ENCODE measurements at regions not wholly inside any gene's neighbourhood (a gene's known extent, or its start where the extent isn't known, plus 50 kb on each side); places are given as distances from the start of the nearest gene placed in this dataset.
"Not testable (repeated sequence)": the region's sequence is repeated elsewhere in the genome, so short reads cannot be mapped to it uniquely, and the experiment has no call there.

DNA sequence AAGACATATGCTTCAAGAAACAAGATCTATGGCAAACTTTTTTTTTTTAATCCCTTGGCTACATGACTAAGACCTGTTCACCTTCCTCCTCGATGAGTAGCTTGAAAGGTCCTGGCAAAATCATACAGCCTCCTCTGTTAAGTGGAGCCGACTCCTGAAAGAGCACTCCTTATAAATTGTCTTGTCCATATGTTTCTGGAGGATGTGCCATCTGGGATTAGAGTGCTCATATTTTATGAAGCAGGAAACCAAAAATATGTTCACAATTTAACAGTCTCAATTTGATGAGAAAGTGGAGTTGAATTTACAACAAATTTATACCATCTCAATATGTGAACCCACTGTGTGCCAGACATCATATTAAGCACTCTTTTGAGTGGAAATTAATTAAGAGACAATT is 912.1 kb upstream of the FAT3 start:
- no peak for DNase-seq (ENCODE audit: low spot score)

DNA sequence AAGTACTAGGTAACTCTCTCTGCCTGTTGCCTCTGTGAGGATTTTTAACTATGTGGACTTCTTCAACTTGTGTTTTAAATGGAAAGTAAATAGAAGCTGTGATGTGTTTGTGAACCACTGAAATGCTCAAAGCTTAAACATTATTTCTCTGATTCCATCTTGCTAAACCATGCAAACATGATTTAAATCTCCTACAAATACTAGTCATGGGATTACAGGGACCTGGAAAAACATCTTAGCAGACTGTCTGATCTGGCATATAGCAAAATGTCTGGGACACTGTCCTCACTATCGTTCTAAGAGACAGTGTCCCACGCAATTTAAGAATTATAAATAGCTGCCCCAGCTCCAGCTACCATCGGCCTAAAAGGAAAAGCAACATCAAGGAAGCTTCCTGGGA is 914.5 kb upstream of the FAT3 start:
- no peak for DNase-seq (ENCODE audit: low spot score)

DNA sequence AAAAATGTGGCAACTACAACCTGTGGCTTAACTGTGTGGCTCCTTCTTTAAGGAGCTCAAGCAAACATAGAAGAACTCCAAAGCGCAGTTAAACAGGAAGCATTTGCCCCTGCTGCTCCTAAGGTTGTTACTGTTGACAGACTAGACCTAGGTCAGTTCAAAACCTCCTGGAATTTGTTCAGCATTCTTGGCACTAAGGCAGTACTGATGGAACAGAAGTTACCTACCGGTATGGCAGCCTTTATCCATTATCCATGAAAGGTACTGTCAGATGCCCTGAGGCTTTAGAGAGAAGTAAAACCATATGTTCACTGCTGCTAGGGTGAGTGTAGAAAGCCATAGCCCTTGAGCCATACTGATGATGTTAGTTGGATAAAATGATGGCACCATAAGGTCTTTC is 916.5 kb upstream of the FAT3 start:
- no peak for DNase-seq (ENCODE audit: low spot score)

DNA sequence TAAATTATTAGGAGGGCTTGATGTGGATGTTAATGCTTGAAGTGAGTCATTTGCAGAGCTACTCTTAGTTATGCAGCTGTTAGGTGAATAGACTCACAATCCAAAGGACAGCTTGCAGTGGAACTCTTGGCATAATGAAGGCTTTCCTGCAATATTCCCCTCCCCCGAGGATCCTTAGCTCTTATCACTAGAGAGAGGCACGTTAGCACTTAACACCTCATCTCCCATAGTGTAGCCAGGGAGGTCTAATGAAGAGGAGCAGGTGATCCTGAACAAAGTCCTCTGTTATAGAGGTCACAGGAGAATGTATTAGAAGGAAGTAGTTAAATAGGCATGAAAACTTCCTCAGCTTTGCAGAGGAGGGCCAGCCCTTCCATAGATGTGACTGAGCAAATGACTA is 919.2 kb upstream of the FAT3 start:
- DNase-seq (ENCODE audit: low spot score): no peak

DNA sequence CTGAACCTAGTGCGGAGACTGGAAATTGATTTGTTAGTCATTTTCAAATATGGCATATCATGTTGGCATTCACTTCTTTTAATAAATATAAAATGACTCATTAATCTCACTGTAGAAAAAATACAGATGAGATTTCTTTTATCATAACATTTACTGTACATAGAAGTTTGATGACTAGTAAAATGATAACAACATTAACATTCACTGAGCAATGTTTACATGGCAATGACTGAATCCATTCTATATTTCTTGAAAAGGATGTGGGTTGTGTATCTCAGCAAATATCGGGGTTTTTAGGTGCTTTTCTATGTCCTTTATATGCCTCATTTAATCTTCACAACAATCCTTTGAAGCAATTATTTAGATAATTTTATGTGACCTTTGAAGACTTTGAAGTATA is 920.9 kb upstream of the FAT3 start:
- DNase-seq (ENCODE audit: low spot score): no peak

DNA sequence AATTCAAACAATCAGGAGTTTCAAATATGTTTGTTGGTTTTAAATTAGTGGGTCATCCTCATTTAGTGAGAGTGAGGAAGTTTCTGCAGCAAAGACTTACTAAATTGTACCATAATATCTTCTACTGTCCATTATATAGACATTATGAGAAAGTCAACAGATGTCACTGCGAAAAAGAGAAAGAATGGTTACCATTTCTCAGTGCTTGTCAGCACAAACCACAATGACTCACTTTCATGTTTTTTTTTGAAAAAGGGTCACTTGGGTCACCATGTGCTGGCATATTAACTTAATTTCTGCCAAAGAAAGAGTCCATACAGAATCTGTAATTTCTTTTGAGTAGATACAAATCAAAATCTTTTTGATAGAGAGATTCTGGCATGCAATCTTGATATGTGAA is 924.6 kb upstream of the FAT3 start:
- DNase-seq (ENCODE audit: low spot score): no peak

DNA sequence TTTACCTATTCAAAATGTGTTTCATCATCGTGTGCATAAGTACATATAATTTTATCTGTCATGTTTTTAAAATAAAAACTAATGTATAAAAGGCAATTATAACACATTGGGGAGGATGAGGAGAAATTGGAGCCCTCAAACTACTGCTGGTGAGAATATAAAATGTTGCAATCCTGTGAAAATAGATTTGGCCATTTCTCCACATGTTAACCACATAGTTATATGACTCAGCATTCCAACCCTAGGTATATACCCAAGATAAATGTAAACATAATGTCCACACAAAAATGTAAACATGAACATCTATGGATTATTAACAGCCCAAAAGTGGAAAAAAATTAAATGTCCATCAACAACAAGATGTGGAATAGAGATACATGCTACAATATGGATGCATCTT is 928.0 kb upstream of the FAT3 start:
- DNase-seq (ENCODE audit: low spot score): no peak

DNA sequence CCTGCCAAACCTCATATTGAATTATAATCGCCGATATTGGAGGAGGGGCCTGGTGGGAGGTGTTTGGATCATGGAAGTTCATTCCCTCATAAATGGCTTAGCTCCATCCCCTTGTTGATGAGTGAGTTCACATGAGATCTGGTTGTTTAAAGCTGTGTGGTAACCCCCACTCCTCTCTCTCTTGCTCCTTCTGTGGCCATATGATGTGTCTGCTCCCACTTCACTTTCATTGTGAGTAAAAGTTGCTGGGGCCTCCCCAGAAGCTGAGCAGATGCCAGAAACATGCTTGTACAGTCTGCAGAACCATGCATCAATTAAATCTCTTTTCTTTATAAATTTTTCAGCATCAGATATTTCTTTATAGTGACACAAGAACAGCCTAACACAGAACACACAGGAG is 929.0 kb upstream of the FAT3 start:
- no peak for DNase-seq (ENCODE audit: low spot score)

DNA sequence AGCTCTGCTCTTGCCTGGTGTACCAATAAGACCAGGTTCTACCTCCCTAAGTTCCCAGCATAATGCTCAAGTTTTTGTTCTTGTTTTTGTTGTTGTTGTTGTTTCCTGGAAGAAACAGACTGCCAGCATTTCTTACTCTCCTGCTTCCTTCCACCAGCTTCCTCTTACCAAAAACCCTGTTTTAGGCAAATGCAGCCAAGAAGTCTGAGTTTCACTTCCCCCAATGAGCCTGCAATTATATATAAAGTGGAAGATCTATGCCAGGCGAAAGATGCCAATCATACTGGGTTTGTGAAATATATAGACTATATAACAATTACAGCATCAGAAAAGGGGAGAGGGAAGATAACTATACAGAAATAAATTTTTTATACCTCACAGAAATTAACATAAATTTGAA is 931.5 kb upstream of the FAT3 start:
- DNase-seq (ENCODE audit: low spot score): no peak

DNA sequence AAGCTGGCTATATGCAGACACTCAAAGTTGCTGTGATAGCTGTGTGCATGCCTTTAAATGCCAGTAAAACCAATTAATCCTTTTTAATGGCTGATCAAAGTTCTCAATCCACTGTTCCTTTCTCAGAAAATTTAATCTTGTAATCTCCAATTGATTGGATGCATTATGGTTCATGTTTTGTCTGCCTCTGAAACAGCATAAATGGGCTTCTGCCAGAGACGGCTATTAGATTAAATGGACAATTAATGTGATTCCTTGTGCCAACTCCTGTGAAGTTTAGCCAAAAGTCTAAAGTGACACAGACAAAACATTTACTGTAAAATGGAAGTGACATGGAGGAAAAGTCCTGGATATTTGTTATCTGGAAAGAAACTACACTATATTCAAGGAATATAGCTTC is 952.5 kb upstream of the FAT3 start:
- DNase-seq (ENCODE audit: low spot score): no peak

DNA sequence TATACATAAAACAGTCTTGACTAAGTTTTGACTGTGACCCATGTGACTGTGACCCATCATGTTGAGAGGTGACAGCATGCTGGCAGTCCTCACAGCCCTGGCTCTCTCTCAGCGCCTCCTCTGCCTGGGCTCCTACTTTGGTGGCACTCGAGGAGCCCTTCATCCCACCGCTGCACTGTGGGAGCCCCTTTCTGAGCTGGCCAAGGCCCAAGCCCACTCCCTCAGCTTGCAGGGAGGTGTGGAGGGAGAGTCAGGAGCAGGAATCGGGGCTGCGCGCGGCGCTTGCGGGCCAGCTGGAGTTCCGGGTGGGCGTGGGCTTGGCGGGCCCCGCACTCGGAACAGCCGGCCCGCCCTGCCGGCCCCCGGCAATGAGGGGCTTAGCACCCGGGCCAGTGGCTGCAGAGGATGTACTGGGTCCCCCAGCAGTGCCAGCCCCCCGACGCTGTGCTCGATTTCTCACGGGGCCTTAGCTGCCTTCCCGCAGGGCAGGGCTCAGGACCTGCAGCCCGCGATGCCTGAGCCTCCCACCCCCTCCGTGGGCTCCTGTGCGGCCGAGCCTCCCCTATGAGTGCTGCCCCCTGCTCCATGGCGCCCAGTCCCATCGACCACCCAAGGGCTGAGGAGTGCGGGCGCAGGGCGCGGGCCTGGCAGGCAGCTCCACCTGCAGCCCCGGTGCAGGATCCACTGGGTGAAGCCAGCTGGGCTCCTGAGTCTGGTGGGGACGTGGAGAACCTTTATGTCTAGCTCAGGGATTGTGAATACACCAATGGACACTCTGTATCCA is 955.9 kb upstream of the FAT3 start:
- not testable (repeated sequence) for DNase-seq (ENCODE audit: low spot score)

DNA sequence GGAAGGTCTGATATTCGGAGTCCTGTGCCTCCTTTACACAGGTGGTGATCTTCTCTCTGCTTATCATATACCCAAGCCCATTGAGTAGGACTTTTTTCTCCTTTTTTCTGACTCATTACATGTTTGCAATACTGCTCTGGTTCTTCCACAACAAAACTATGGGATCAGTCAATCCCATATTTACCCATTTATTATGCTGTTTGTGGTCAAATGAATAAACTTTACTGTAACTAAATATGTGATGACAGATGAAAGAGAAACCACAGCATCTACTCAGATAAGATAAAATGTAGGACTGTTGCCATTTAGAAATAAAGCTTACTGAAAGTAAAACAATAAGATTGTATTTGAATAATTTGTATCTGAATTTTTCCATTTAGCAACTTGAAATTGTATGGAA is 958.7 kb upstream of the FAT3 start:
- DNase-seq (ENCODE audit: low spot score): no peak

DNA sequence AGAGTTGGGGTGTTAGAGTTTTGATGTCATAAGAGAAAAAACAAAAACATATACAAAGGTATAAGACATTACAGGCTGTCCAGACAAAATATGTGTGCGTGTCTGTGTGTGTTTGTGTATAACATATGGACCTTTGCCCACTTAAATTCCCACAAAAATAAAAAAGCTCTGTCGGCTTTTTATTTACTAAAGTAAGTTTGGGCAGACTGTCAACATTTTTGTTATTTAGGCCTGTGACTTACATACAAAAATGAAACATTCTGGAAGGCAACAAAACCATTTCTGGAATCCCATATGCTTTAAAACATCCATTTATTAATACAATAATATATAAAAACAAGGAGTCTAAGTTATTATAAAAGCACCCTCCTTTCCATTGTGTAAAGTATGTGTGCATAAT is 960.1 kb upstream of the FAT3 start:
- no peak for DNase-seq (ENCODE audit: low spot score)

DNA sequence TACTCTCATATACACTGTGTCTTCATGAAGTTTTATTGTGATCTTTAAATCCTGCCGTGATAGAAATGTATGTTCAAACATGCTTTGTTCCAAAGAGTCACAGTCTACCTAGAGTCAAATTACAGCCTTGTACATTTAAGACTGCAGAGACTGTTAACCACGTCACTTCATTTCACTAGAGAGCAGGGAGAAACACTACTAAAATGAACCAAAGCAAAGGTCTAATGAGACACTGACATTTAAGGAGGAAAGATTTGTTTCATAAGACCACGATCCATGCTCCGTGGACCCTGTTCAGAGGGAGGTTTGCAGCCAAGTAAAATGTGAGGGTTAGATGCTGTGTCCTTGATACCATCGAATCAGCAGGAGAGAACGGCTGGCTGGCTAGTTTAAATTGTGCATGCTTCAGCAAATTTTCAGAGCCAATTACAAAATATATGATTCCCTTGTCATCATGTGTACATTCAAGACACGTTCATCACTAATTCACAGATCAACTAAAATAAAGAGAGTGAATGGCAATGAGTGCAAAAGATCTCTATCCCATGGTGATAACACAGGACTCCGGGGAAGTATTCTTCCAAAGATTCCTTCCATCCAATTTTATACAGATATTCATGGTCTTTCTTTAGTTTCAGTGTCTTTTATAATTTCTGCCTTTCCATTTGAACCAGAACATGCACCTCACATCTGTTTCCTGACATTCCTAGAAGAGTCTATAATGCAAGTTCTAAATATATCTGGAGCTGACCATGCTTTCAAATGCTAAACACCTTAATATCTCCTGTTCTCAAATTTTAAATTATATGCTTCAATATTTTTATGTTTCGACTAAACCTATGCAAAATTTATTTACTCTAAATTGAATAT is 960.9 kb upstream of the FAT3 start:
- DNase-seq (ENCODE audit: low spot score): no peak

DNA sequence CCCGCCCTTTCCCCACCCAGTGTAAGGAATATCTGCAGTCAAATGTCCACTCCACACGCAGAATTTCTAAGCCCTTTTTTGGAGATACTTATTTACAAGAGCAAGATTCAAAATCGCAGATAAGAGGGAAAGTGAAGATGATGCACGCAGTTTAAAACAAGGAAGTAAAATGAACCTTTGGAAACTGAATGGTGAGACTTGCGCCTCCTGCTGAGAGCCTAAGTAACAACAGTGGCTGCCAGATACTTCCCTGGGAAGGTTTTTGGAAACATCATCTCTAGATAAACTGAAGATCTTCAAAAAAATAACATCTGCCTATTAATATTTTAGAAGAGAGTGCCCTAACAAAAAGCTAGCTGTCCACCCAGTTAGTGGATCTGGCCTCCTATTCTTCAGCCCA is 963.1 kb upstream of the FAT3 start:
- no peak for DNase-seq (ENCODE audit: low spot score)

DNA sequence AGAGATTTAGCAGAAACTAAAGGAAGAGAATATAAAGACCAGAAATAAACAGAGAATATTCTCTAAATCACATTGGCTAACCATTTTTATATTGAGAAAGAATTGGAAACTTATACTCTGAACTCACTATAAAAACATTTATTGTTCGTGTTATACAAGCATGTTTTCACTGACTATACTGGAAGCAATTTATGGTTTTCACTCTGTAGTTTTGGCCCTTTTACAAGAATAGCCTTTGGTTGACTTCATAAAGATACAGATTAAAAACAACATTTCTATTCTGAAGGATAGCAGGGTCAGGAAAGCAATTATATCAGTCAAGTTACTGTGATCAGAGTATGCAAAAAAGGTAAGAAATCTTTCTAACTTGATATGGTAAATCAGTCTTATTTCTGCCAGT is 965.7 kb upstream of the FAT3 start:
- no peak for DNase-seq (ENCODE audit: low spot score)

DNA sequence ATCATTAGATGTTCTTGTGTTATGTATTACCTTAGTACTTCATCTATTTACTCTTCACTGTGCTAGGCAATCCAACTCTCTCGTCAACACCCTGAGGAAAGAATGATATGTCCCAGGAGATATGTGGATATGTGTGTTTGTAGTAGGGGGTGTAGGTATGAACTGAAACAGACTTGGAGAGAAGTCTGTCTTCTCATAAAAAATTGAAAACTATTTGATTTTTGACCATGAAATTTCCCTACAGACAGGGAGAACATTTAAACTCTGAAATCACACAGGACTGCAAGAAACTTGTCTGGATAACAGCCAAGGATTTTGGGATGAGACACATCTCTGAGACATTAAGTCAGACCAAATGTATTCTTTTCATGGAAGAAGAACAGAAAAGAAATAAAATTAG is 967.0 kb upstream of the FAT3 start:
- no peak for DNase-seq (ENCODE audit: low spot score)

DNA sequence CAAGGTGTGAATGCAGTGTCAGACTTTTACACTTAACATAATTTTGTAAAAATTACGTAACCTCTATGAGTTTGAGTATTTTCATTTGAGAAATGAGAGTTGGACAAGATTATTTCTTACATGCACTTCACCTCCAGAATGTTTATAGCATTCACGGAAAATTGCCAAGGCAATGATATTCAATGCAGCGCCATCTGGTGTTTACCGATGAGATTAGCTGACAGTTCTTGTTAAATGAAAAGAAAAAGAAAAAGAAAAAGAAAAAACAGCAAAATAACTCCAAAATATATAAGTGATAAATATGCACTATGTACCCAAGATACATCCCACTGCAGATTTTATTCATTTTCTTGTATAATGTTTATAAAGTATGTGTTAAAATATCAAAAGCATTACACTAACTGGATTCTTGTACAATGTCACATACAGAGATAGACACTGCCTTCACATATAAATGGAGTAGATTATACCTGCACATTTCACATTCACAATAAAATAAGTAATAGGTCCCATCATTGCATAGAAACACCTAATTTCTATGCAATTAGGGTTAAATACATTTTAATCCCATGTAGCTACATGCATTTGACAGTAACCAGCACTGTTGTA is 976.3 kb upstream of the FAT3 start:
- peak; percentile 23 for DNase-seq (ENCODE audit: low spot score)

DNA sequence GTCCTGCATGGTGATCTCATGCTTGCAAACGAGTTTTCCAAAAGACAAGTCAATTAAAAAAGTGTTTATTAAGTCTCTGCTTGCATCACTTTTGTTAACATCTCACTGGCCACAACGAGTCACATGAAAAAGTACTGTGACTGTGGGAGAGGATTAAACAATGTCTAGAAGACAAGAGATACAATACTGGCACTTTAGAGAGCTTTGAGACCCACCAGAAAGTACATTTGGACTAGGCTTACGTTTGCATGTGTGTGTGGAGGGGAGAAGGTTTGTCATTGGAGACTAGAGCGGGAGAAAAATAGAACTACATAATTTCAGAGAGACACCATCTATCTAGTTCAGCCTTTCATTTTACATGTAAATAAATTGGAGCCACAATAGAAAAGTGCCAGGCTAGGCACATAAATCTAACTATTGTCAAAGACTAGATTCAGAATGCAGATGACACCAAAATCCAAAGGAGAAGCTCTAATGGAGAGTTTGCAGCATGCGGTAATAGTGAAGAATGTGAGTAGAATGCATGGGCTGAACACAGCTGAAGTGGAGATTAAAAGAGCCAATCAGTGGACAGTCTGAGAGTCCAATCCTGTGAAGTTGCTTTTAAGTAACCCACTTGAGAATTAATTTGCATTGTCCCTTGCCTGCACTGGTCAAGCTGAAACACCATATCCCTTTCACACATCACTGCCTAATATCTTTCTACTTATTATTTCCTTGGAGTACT is 977.4 kb upstream of the FAT3 start:
- DNase-seq (ENCODE audit: low spot score): no peak

DNA sequence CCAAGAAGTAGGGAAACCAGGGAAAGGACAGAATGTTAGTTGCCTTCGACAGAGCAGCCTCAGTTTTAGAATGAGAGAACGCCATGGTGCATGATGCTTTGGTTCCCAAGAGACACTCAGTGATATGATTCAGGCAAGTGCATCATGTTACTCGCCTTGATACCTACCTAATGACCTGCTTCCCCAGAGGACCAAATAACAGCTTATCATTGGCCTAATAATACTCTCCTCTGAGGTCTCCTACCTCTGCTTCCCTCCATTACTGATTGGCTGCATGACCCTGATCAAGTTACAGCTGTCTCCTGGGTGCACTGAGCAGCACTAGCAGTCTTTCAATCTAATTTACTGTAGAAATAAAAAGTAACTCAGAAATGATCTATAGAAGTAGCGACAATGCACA is 979.7 kb upstream of the FAT3 start:
- DNase-seq (ENCODE audit: low spot score): no peak

DNA sequence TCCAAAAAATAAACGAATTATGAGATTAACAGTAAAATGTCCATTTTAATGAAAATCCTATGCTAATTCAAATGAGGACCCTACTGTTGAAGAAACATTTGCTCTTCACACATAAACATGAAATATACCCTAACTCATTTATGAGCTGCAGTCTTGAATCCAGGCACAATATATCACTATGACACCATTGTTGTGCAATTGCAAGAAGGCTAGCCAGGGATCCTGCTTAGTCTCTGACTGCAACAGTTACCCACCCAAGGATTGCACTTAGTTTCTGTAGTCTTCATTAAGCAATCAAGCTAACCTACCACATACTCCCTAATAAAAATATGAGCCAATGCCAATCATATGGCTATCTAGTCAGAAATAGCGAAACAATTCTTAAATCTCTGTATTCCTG is 981.0 kb upstream of the FAT3 start:
- no peak for DNase-seq (ENCODE audit: low spot score)

DNA sequence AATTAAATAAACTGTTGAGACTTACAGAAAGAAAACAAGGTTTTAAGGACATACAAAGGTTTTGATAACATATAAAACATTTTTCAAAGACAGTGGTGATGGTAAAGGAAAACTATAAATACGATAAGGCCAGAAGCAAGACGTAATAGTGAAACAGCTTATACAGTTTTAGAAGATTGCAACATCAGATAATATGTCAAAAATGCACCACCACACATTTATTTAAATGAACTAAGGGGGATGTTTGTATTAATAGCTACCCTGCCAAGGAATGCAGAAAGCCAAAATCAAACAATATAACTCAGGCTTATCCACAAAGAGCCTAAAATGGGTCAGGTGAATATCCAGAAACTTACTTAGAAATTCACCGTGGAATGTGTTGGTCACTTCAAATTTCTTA is 981.6 kb upstream of the FAT3 start:
- no peak for DNase-seq (ENCODE audit: low spot score)

DNA sequence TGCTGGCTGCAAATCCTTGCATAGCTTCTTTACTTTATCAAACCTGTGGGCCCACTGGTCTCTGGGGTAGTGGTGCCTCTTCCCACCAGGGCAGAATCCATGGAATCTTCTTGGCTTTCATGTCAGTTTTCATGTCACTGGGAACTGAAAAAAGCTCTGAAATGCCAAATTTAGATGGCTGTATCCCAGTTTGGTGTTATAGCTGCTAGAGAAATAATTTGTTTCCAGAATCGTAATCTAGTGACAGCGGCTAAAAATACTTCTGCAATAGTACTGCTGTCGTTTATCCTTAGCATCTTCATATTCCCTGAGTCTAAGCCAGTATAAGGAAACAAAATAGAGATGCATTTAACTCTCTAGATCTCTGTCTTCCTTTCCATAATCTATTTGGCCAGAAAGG is 983.4 kb upstream of the FAT3 start:
- DNase-seq (ENCODE audit: low spot score): no peak

Measured in cerebellar cortex (tissue), 1 donor.